ENCODE measurements at regions not wholly inside any gene's neighbourhood (a gene's known extent, or its start where the extent isn't known, plus 50 kb on each side); places are given as distances from the start of the nearest gene placed in this dataset.

- H3K4me3 ChIP-seq, result no peak overlapping the region
- DNase-seq, result no peak
- no peaks in the 10 kb centered on the region for H3K9me3 ChIP-seq
- intact Hi-C loops (cut with DNase I), result no loop called here
- H3K27me3 ChIP-seq, result no peaks in the 10 kb centered on the region
- no peak overlapping the region for H3K27ac ChIP-seq
- H3K36me3 ChIP-seq, result no peaks in the 10 kb centered on the region
- no peaks in the 10 kb centered on the region for H3K4me1 ChIP-seq
- no peak for TF ChIP-seq CTCF (IDR thresholded peaks at IDR 0.05)
- TF ChIP-seq POLR2A (IDR thresholded peaks at IDR 0.05), result no peak
Measured at GRCh38 chr1:87878873-87879272, 550.2 kb downstream of the LMO4 start.

- H3K4me1 ChIP-seq, result no peaks in the 10 kb centered on the region
- 87% methylated on average over 5 of the region's 5 CpGs for WGBS, 2 donors
- no peak overlapping the region for H3K4me3 ChIP-seq
- H3K27me3 ChIP-seq, result no peaks in the 10 kb centered on the region
- no peaks in the 10 kb centered on the region for H3K36me3 ChIP-seq
- no peak for TF ChIP-seq POLR2A (IDR thresholded peaks at IDR 0.05)
- no peak for TF ChIP-seq CTCF (IDR thresholded peaks at IDR 0.05)
- intact Hi-C loops (cut with DNase I), result no loop called here
- no peak overlapping the region for H3K27ac ChIP-seq
- DNase-seq, result no peak
- no peaks in the 10 kb centered on the region for H3K9me3 ChIP-seq
Measured at GRCh38 chr1:87880098-87880760, 551.5 kb downstream of the LMO4 start.

- H3K27me3 ChIP-seq, result no peaks in the 10 kb centered on the region
- no peak overlapping the region for H3K27ac ChIP-seq
- WGBS, 2 donors, result 68 to 84% methylated on average over 3 of the region's 3 CpGs
- H3K9me3 ChIP-seq, result no peaks in the 10 kb centered on the region
- H3K4me1 ChIP-seq, result no peaks in the 10 kb centered on the region
- intact Hi-C loops (cut with DNase I), result no loop called here
- H3K36me3 ChIP-seq, result no peaks in the 10 kb centered on the region
- no peak for DNase-seq
- no peak overlapping the region for H3K4me3 ChIP-seq
- no peak for TF ChIP-seq POLR2A (IDR thresholded peaks at IDR 0.05)
- TF ChIP-seq CTCF (IDR thresholded peaks at IDR 0.05), result no peak
Measured at GRCh38 chr1:87880764-87881163, 552.1 kb downstream of the LMO4 start.

- 82 to 93% methylated on average over 4 of the region's 4 CpGs for WGBS, 2 donors
Measured at GRCh38 chr1:87883906-87884305, 555.2 kb downstream of the LMO4 start.

GRCh38 chr1:87884581-87884980 lies 555.9 kb downstream of the LMO4 start:
- DNase-seq, result no peak
- intact Hi-C loops (cut with DNase I), result no loop called here
- H3K9me3 ChIP-seq, result no peaks in the 10 kb centered on the region
- WGBS, 2 donors, result 90 to 94% methylated on average over 7 of the region's 7 CpGs
- H3K36me3 ChIP-seq, result no peaks in the 10 kb centered on the region
- H3K27me3 ChIP-seq, result no peaks in the 10 kb centered on the region
- TF ChIP-seq CTCF (IDR thresholded peaks at IDR 0.05) (no peak), POLR2A (IDR thresholded peaks at IDR 0.05) (no peak)
- H3K27ac ChIP-seq, result no peak overlapping the region
- H3K4me1 ChIP-seq, result no peaks in the 10 kb centered on the region
- H3K4me3 ChIP-seq, result no peak overlapping the region

More at GRCh38 chr1:87883906-87884305, 555.2 kb downstream of the LMO4 start:
- no peak for DNase-seq
- no peaks in the 10 kb centered on the region for H3K36me3 ChIP-seq
- H3K4me1 ChIP-seq, result no peaks in the 10 kb centered on the region
- H3K27ac ChIP-seq, result no peak overlapping the region
- no peaks in the 10 kb centered on the region for H3K9me3 ChIP-seq
- H3K4me3 ChIP-seq, result no peak overlapping the region
- H3K27me3 ChIP-seq, result no peaks in the 10 kb centered on the region
- intact Hi-C loops (cut with DNase I), result no loop called here
- TF ChIP-seq POLR2A (IDR thresholded peaks at IDR 0.05) (no peak), CTCF (IDR thresholded peaks at IDR 0.05) (no peak)
